ENCODE measurements at regions not wholly inside any gene's neighbourhood (a gene's known extent, or its start where the extent isn't known, plus 50 kb on each side); places are given as distances from the start of the nearest gene placed in this dataset.

GRCh38 chrX:65932173-65933084 lies 107.5 kb downstream of the VSIG4 start:
- no peak overlapping the region for H3K4me3 Mint-ChIP-seq
- ChIA-PET CTCF (interaction anchor here (0.6 kb wide), 1 partner anchor 786 kb away, joined by 3 read pairs; no protein-coding TSS in a partner anchor), POLR2A (no interaction called here)
- peaks cover 20% of the 10 kb centered on the region for H3K36me3 Mint-ChIP-seq
- TF ChIP-seq NFATC4 (CRISPR knock-in tag; IDR thresholded peaks at IDR 0.05) = no peak
- no peak for TF ChIP-seq NR2C2 (CRISPR knock-in tag; IDR thresholded peaks at IDR 0.05)
- no peak for TF ChIP-seq FOXP4 (CRISPR knock-in tag; IDR thresholded peaks at IDR 0.05)
- no peak for TF ChIP-seq ZNF512 (CRISPR knock-in tag; IDR thresholded peaks at IDR 0.05; ENCODE audit: borderline replicate concordance)
- TF ChIP-seq GABPB1 (CRISPR knock-in tag; IDR thresholded peaks at IDR 0.05) = no peak
- TF ChIP-seq E2F4 (CRISPR knock-in tag; IDR thresholded peaks at IDR 0.05; ENCODE audit: borderline replicate concordance, low read depth) = no peak
- no peak for TF ChIP-seq ELF4 (CRISPR knock-in tag; IDR thresholded peaks at IDR 0.05; ENCODE audit: low read depth)
- no peak for TF ChIP-seq RELA (CRISPR knock-in tag; IDR thresholded peaks at IDR 0.05; ENCODE audit: borderline replicate concordance)
- TF ChIP-seq CTCF (IDR thresholded peaks at IDR 0.05) = no peak
- no peak for TF ChIP-seq CBFB (CRISPR knock-in tag; IDR thresholded peaks at IDR 0.05; ENCODE audit: low read depth)
- no peak for TF ChIP-seq ZNF121 (CRISPR knock-in tag; IDR thresholded peaks at IDR 0.05)
- TF ChIP-seq ZMAT4 (CRISPR knock-in tag; IDR thresholded peaks at IDR 0.05) = no peak
- TF ChIP-seq MXD4 (CRISPR knock-in tag; IDR thresholded peaks at IDR 0.05; ENCODE audit: borderline replicate concordance) = no peak
- no peak for TF ChIP-seq MYBL2 (CRISPR knock-in tag; IDR thresholded peaks at IDR 0.05)
- TF ChIP-seq GTF2I (CRISPR knock-in tag; conservative IDR thresholded peaks at IDR 0.05) = no peak
- TF ChIP-seq JUN (CRISPR knock-in tag; IDR thresholded peaks at IDR 0.05) = no peak
- no peak for TF ChIP-seq NR1H2 (CRISPR knock-in tag; IDR thresholded peaks at IDR 0.05)
- TF ChIP-seq JAZF1 (CRISPR knock-in tag; IDR thresholded peaks at IDR 0.05) = no peak
- TF ChIP-seq ZNF532 (CRISPR knock-in tag; IDR thresholded peaks at IDR 0.05; ENCODE audit: borderline replicate concordance) = no peak
- TF ChIP-seq ZNF232 (CRISPR knock-in tag; IDR thresholded peaks at IDR 0.05) = no peak
- H3K27me3 Mint-ChIP-seq (ENCODE audit: low read depth) = peaks cover 3% of the 10 kb centered on the region; the same call in 1 of the 2 replicates
- no peaks in the 10 kb centered on the region for H3K4me1 Mint-ChIP-seq
- H3K9me3 Mint-ChIP-seq = peaks cover 30% of the 10 kb centered on the region
- no peak overlapping the region for H3K27ac Mint-ChIP-seq
- DNase-seq (ENCODE audit: low spot score) (peak; percentile 13), ATAC-seq (peak; percentile 43; the same call in 1 of the 2 replicates)
